Dendritic cell treated with granulocyte-macrophage colony-stimulating factor and Interleukin-4, amounts not matched to agents 40 ng/mL and 50 ng/mL, for 4 days (primary cell): ENCODE measurements at regions not wholly inside any gene's neighbourhood (a gene's known extent, or its start where the extent isn't known, plus 50 kb on each side); places are given as distances from the start of the nearest gene placed in this dataset.
"Not testable (repeated sequence)": the region's sequence is repeated elsewhere in the genome, so short reads cannot be mapped to it uniquely, and the experiment has no call there.

ENCODE experiments used
- H3K27ac Mint-ChIP-seq: one replicate; pipeline ENCODE4 v1.8.0; 2022; ENCODE audit warnings: mild to moderate bottlenecking, mixed read lengths
- H3K27me3 Mint-ChIP-seq: one replicate; pipeline ENCODE4 v1.8.0; 2022; ENCODE audit warnings: mild to moderate bottlenecking, mixed read lengths
- H3K36me3 Mint-ChIP-seq: one replicate; pipeline ENCODE4 v1.8.0; 2022; ENCODE audit warnings: low read depth, mixed read lengths
- H3K4me1 Mint-ChIP-seq: one replicate; pipeline ENCODE4 v1.8.0; 2022; ENCODE audit warnings: low read depth, mixed read lengths
- H3K4me3 Mint-ChIP-seq: one replicate; pipeline ENCODE4 v1.8.0; 2022; ENCODE audit warnings: mild to moderate bottlenecking, moderate library complexity, mixed read lengths
- H3K9me3 Mint-ChIP-seq: one replicate; pipeline ENCODE4 v1.8.0; 2022; ENCODE audit warnings: mixed read lengths
- intact Hi-C: fragments of 100-400 bp; cut with micrococcal nuclease; formaldehyde crosslinking; loops from one replicate; pipeline ENCODE4 v1.15.0; 2022

DNA sequence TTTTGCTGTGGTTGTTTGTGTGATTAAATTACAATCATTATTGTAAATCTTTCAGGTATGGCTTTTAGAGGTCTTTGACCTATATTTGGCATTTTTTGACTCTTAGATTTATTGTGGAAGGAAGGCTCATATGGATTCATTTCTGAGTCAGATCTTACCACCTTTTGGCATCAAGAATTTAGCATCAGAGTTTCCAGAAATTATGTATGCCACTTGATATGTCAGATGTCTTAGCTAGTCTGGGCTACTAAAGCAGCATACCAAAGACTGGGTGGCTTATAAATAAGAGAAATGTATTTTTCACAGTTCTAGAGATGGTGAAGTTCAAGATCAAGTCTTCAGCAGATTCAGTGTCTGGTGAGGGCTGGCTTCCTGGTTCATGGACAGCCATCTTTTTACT is 129.5 kb upstream of the PZP start:
- Mint-ChIP-seq H3K4me1 (peaks cover 25% of the 10 kb centered on the region), H3K36me3 (no peaks in the 10 kb centered on the region), H3K27ac (no peak overlapping the region), H3K9me3 (peaks cover 18% of the 10 kb centered on the region), H3K4me3 (no peak overlapping the region), H3K27me3 (no peaks in the 10 kb centered on the region)
- intact Hi-C loops = loop anchor here (10.0 kb wide), 1 partner anchor 367 kb away; no protein-coding TSS in a partner anchor

DNA sequence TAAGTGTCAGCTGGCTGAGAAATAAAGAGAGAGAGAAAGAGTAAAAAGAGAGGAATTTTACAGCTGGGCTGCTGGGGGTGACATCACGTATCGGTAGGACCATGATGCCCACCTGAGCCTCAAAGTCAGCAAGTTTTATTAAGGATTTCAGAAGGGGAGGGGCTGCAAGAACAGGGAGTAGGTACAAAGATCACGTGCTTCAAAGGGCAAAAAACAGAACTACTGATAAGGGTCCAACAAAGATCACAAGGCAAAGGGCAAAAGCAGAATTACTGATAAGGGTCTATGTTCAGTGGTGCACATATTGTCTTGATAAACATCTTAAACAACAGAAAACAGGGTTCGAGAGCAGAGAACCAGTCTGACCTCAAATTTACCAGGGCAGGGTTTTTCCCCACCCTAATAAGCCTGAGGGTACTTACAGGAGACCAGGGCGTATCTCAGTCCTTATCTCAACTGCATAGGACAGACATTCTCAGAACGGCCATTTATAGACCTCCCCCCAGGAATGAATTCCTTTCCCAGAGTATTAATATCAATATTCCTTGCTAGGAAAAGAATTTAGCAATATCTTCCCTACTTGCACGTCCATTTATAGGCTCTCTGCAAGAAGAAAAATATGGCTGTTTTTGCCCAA is 128.3 kb upstream of the PZP start:
- intact Hi-C loops = loop anchor here (10.0 kb wide), 1 partner anchor 368 kb away; no protein-coding TSS in a partner anchor
- H3K9me3 Mint-ChIP-seq = peaks cover 18% of the 10 kb centered on the region
- H3K4me1 Mint-ChIP-seq = peaks cover 28% of the 10 kb centered on the region
- H3K4me3 Mint-ChIP-seq, H3K27me3 Mint-ChIP-seq, H3K27ac Mint-ChIP-seq, H3K36me3 Mint-ChIP-seq: not testable (repeated sequence)

DNA sequence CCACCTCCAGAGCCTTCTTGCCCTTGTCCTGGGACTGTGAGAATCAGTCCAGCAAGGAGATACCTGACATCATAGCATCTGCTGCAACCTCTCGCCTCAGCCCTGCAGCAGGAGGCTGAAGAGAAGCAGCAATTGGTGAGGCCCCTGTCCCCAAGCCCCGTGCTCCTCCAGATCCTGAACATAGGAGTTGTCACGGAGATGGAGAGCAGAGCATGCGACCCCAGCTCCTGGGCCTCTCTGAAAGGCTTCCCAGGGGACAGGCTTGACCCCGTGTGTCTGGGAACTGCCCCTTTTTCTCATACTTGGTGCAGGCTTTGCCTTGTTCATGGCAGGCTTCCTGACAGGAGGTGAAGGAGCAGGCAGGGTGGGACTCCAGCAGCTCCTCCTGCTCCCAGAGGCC is 127.7 kb upstream of the PZP start:
- intact Hi-C loops = loop anchor here (10.0 kb wide), 1 partner anchor 369 kb away; no protein-coding TSS in a partner anchor

DNA sequence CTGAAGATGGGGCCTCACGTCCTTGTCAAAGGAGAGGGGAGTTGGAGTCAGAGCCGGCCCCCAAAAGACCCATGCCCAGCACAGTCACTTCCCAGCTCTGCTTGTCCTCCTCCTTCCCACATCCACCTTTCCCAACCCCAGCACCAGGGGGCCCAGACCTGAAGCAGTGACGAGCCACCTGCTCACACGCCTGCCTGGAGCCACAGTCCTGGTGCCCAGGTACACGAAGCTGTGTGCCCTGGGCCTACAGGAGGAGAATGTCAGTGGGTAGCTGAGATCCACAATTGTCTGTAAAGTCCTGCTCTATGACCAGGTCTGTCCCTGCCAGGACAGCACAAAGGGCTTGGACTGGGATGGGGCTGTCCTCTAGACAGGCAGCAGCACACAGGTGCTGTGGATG is 126.8 kb upstream of the PZP start:
- no peak overlapping the region for H3K4me3 Mint-ChIP-seq
- no peaks in the 10 kb centered on the region for H3K36me3 Mint-ChIP-seq
- H3K27ac Mint-ChIP-seq = no peak overlapping the region
- H3K9me3 Mint-ChIP-seq = peaks cover 18% of the 10 kb centered on the region
- peaks cover 1% of the 10 kb centered on the region for H3K27me3 Mint-ChIP-seq
- intact Hi-C loops = loop anchor here (10.0 kb wide), 1 partner anchor 370 kb away; no protein-coding TSS in a partner anchor
- peaks cover 28% of the 10 kb centered on the region for H3K4me1 Mint-ChIP-seq

More for the DNA sequence above, 127.7 kb upstream of the PZP start:
- Mint-ChIP-seq H3K36me3 (no peaks in the 10 kb centered on the region), H3K9me3 (peaks cover 18% of the 10 kb centered on the region), H3K4me3 (no peak overlapping the region), H3K4me1 (peaks cover 28% of the 10 kb centered on the region), H3K27ac (no peak overlapping the region), H3K27me3 (peaks cover 1% of the 10 kb centered on the region)

DNA sequence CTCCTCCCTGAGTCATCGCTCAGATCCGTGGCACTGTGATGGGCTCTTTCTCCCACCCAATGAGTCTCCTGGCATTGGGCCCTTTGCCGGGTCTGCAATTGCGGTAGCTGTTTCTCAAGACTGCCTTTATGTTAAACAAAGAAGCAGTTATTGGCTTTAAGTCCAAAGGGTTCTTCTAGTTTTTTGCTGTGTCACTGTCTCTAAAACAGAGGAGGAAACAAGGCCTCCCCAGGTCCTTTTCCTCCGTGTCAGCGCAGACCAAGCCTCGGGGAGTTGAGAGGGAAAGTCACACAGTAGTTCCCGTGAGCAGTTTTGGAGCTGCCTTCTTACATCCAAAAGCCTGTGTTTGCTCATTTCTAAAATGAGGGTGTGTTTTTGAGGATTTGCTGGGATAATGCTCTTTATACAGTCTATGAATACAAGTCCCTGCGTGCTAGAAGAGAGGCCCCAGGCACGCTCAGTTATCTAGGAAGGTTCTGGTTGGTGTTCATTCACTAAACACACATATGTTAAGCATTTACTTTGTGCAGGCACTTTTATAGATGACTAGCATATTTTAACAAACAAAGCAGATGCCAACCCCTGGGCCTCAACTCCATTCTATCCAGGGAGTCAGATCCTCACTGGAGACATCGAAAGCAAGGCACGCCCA is 126.0 kb upstream of the PZP start:
- H3K27ac Mint-ChIP-seq = peak overlapping the region; percentile 55
- H3K27me3 Mint-ChIP-seq = peaks cover 1% of the 10 kb centered on the region
- H3K36me3 Mint-ChIP-seq = no peaks in the 10 kb centered on the region
- peak overlapping the region; percentile 7 for H3K4me3 Mint-ChIP-seq
- peaks cover 28% of the 10 kb centered on the region for H3K4me1 Mint-ChIP-seq
- intact Hi-C loops = loop anchor here (10.0 kb wide), 1 partner anchor 371 kb away; no protein-coding TSS in a partner anchor
- peaks cover 18% of the 10 kb centered on the region for H3K9me3 Mint-ChIP-seq

DNA sequence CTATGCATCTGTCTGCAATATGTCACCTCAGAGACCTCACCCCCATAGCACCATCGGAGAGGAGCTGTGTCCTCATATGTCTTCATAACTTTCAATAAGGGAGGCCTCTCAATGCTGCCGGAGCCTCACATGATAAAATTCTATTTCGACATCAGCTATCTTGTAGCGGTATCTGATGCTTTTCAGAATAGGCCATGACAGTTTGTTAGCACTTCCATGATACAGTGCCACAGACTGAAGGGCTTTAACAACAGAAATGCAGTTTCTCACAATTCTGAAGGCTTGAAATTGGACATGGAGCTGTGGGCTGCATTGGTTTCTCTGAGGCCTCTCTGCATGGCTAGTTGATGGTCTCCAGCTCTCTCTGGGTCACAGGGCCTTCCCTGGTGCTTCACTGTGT is 125.0 kb upstream of the PZP start:
- Mint-ChIP-seq H3K27me3 (peaks cover 1% of the 10 kb centered on the region), H3K27ac (peak overlapping the region; percentile 55), H3K9me3 (peaks cover 18% of the 10 kb centered on the region), H3K4me1 (peaks cover 28% of the 10 kb centered on the region), H3K36me3 (no peaks in the 10 kb centered on the region), H3K4me3 (no peak overlapping the region)
- intact Hi-C loops = loop anchor here (10.0 kb wide), 1 partner anchor 372 kb away; no protein-coding TSS in a partner anchor

DNA sequence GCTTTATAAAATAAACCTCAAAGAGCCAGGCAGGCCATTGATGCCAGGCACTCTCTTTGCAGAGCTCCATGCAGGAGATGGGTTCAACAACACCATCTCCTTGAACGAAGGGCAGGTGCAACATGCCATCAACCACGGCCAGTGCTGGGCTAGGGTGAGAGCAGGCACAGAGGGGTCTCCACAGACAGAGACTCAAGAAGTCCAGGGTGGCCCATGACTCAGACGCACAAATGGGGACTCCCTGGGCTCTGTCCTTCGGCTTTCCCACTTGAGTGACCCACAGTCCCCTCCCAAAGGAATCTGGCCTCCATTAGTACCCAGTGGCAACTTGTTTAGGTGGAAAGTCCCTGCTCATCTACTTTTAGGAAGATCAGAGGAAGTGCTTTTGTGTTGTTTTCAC is 124.4 kb upstream of the PZP start:
- H3K9me3 Mint-ChIP-seq = peaks cover 18% of the 10 kb centered on the region
- H3K27me3 Mint-ChIP-seq = peaks cover 1% of the 10 kb centered on the region
- H3K36me3 Mint-ChIP-seq = no peaks in the 10 kb centered on the region
- no peak overlapping the region for H3K4me3 Mint-ChIP-seq
- peaks cover 28% of the 10 kb centered on the region for H3K4me1 Mint-ChIP-seq
- intact Hi-C loops = loop anchor here (10.0 kb wide), 1 partner anchor 372 kb away; no protein-coding TSS in a partner anchor
- H3K27ac Mint-ChIP-seq = no peak overlapping the region

DNA sequence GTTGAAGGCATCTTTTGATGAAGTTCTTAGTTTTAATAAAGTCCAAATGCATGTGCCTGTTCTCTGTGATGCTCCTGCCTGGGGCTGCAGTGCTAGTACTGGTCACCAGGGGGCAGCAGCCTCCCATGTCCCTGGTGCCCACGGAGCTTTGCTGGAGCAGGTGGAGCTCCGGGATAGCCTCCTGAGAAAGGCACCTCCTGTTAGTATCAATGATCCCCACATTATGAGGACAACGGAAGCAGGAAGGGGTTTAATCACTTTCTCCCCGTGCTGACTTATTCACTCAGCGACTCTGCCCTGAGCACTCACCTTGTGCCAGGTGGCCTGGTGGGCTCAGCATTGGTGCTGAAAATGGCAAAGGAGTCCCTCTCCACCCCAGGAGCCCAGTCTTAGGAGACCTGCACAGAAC is 123.0 kb upstream of the PZP start:
- H3K4me1 Mint-ChIP-seq = peaks cover 28% of the 10 kb centered on the region
- H3K27me3 Mint-ChIP-seq = peaks cover 1% of the 10 kb centered on the region
- intact Hi-C loops = loop anchor here (1.0 to 10.0 kb wide), 2 partner anchors 138 to 374 kb away; no protein-coding TSS in a partner anchor
- peaks cover 5% of the 10 kb centered on the region for H3K9me3 Mint-ChIP-seq
- no peaks in the 10 kb centered on the region for H3K36me3 Mint-ChIP-seq
- H3K27ac Mint-ChIP-seq = no peak overlapping the region
- H3K4me3 Mint-ChIP-seq = no peak overlapping the region

DNA sequence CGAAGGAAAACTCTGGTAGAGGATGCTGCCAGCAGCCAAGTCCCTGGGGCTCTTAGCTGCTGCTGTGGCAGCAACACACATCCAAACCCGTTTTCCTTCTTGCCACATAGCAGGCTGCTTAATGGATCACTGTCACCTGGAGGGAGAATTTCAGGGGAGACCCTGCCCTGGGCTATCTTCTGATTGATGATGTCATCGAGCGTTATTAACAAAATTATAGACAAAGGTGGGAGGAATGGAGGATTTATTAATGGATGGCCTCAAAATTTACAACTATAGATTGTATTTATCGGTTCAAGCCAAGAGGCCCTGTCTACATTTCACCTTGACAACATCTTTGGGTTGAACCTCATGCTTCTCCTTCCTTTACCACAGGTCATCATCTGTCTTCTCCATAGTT is 120.8 kb upstream of the PZP start:
- no peak overlapping the region for H3K27ac Mint-ChIP-seq
- H3K36me3 Mint-ChIP-seq = no peaks in the 10 kb centered on the region
- H3K4me3 Mint-ChIP-seq = no peak overlapping the region
- H3K9me3 Mint-ChIP-seq = no peaks in the 10 kb centered on the region
- peaks cover 17% of the 10 kb centered on the region for H3K4me1 Mint-ChIP-seq
- peaks cover 1% of the 10 kb centered on the region for H3K27me3 Mint-ChIP-seq
- intact Hi-C loops = no loop called here

DNA sequence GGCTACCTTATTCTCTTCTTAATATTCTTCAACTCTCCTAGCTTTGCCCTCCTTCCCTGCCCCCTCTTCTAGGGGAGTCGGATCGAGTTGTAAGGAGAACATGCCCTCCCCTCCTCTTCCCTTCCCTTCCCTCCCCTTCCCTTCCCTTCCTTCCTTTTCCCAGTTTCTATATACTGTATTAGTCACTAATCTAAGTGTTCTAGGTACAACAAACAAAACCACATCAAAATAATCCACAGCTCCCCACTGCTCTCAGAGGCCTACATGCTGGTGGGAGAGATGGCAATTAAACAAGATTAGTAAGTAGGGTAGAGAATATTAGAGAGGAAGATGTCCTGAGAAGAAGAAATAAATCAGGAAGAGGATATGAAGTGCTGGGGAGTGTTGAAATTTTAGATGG is 119.9 kb upstream of the PZP start:
- Mint-ChIP-seq H3K4me3 (no peak overlapping the region), H3K36me3 (no peaks in the 10 kb centered on the region), H3K9me3 (no peaks in the 10 kb centered on the region), H3K27ac (no peak overlapping the region), H3K27me3 (peaks cover 1% of the 10 kb centered on the region), H3K4me1 (peaks cover 7% of the 10 kb centered on the region)
- intact Hi-C loops = no loop called here

DNA sequence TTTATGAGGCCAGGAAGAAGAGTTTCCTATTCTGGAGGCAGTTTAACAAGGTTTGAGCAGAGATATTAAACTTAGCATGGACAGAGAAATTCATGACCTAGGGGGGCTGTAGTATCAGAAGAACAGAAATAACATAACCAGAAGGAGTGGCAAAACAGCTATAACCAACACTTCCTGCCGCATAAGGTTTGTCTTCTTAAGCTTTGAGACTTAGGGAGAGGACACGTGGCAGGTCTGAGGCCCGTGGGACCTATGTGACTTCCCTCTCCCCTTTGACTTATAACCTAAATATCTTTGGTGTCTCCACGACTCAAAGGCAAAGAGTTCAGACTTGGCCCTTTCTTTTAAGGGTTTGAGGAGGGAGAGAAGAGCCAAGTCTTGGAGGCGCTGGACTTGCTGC is 119.1 kb upstream of the PZP start:
- Mint-ChIP-seq H3K27me3 (peaks cover 1% of the 10 kb centered on the region), H3K9me3 (no peaks in the 10 kb centered on the region), H3K36me3 (no peaks in the 10 kb centered on the region), H3K4me1 (no peaks in the 10 kb centered on the region), H3K4me3 (no peak overlapping the region), H3K27ac (no peak overlapping the region)
- intact Hi-C loops = no loop called here

DNA sequence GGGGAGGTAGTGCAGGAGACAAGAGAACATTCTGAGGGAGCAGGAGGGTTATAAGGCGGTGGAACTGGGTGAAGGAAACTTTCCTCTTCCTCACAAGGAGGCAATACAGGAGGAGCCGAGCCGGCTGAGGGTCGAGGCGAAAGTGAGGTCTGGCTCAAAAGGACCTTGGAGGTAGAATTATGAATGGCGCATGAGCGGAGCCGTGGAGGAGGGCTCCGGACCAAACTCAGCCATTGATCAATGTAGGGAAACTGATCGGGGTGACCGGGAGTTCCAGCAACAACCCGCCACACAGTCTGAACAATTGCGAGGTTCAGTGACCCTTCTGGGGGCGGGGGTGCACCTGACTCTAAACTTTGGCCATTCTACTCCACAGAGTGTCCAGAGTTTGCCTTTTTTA is 118.7 kb upstream of the PZP start:
- H3K9me3 Mint-ChIP-seq, H3K36me3 Mint-ChIP-seq, H3K27me3 Mint-ChIP-seq, intact Hi-C loops, H3K4me3 Mint-ChIP-seq, H3K4me1 Mint-ChIP-seq, H3K27ac Mint-ChIP-seq: not testable (repeated sequence)

DNA sequence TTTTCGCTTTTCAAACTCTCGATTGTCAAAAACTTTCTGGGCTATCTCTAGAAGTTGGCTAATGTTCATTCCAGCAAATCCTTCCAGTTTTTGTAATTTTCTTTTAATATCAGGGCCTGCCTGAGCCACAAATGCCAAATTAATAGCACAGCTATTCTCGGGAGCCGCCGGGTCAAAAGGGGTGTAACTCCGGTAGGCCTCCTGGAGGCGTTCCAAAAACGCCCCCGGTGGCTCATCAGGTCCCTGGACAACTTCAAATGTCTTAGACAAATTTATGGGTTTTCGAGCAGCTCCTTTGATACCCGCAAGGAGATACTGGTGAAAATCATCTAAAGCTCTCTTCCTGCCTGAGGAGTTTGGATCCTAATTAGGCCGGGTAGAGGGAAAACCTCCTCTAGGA is 117.9 kb upstream of the PZP start:
- no peaks in the 10 kb centered on the region for H3K36me3 Mint-ChIP-seq
- no peak overlapping the region for H3K4me3 Mint-ChIP-seq
- no peaks in the 10 kb centered on the region for H3K27me3 Mint-ChIP-seq
- no peak overlapping the region for H3K27ac Mint-ChIP-seq
- intact Hi-C loops = no loop called here
- H3K4me1 Mint-ChIP-seq = no peaks in the 10 kb centered on the region
- H3K9me3 Mint-ChIP-seq = no peaks in the 10 kb centered on the region

DNA sequence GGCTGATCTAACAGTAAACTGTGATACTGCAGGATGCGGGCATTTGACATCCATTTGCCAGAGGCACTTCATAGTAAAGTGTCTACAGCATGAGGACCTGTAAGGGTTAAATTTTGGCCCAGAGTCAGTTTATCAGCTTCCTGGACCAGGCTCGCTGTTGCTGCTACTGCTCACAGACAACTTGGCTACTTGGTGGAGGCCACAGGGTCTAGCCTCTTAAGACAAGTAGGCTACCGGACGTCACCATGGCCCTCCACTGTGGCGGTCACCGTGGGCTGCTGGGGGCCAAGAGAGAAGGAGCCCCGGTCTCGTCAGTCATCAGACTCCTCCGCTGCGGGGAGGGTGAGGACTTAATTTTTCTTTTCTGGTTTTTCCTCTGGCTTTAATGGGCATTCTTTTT is 117.3 kb upstream of the PZP start:
- Mint-ChIP-seq H3K4me1 (no peaks in the 10 kb centered on the region), H3K27ac (no peak overlapping the region), H3K4me3 (no peak overlapping the region), H3K27me3 (no peaks in the 10 kb centered on the region), H3K9me3 (no peaks in the 10 kb centered on the region), H3K36me3 (no peaks in the 10 kb centered on the region)
- intact Hi-C loops = no loop called here
